NT2/D1 (cell line): ENCODE measurements at regions not wholly inside any gene's neighbourhood (a gene's known extent, or its start where the extent isn't known, plus 50 kb on each side); places are given as distances from the start of the nearest gene placed in this dataset.

ENCODE experiments used
- YY1 ChIP-seq: IDR thresholded peaks from 2 replicates; pipeline ENCODE4 v1.6.1; 2011; ENCODE audit not compliant: insufficient read length, insufficient read depth
- ZNF274 ChIP-seq: IDR thresholded peaks from 2 replicates; pipeline ENCODE4 v1.6.1; 2011; ENCODE audit warnings: mild to moderate bottlenecking, low read depth, low read length

DNA sequence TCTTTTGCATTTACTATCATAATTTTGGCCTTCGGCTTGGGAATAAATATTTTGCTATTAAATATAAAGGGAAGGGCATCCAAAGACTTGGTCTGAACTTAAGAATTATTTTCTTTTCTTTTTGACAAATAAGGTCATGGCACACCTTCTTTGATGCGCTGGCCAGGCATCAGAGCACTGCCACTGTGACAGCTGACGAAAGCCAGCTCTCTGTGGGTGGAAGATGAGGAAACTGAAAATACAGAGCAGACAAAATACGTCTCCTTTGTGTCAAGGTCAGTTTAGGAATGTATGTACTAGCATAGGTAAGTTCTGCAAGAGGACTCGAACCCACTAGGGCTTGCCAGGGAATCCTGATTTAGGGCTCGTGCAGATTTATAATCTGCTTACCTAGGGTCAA lies 155.9 kb upstream of the MEIS1 start:
- no peak for TF ChIP-seq ZNF274
- TF ChIP-seq YY1, result no peak
